EL (cell line): ENCODE measurements at regions not wholly inside any gene's neighbourhood (a gene's known extent, or its start where the extent isn't known, plus 50 kb on each side); places are given as distances from the start of the nearest gene placed in this dataset.

Experiments used
- DNase-seq: peaks from one replicate; pipeline ENCODE4 v3.0.0-alpha.2; 2016

DNA sequence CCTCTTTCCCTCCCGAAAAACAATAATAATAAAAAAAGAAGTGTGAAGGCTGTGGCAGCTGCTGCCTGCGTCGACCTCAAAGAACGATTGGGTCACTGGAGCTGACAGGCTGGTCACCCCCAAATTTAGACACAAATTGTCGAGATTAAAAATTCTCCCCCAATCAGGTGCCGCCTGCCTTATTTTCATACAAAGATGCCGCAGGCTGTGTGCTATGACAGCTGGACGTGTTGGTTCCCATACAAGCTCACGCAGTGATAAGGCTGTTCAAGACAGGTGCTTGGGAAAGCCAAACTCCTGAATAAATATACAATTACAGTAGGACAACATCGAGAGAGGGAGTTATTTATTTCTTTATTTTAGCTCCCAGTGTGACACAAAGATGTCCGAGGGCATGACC, 1041.8 kb downstream of the VRK1 start:
- DNase-seq: no peak

DNA sequence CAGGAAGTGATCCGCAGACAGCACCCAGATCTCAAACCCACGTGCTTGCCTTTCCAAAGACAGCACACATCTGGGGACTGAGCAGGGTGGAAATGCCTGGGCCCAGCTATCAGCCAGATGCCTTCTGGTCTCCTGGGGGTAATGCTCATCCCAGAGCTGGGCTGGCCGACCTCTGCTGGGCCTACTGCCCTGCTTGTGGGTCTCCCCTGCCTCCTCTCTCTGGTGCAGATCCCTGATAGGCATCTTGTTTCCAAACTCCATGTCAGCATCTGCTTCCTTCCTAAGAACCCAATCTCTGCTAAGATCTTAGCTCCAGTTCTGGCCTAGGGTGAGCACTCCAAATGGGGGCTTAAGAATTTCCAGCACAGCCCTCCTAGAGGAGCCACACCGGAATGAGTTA, 1043.0 kb downstream of the VRK1 start:
- no peak for DNase-seq

DNA sequence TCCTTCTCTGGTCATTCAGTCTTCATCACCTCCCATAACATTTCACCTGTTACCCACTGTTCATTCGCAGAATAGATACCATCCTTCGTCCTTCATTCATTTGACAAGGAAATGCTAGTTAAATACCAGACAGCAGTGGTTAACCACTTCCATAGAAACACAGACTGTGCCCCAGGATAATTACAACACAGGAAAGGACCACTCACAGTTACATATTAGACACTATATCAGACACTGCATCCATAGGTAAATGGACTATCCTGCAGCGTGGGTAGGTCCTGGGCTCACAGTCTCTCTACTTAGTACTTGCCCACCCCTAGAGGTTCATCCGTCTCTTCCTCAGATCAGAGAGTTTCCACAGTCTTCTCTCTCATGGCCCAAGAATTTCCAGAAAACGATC, 1044.6 kb downstream of the VRK1 start:
- no peak for DNase-seq

DNA sequence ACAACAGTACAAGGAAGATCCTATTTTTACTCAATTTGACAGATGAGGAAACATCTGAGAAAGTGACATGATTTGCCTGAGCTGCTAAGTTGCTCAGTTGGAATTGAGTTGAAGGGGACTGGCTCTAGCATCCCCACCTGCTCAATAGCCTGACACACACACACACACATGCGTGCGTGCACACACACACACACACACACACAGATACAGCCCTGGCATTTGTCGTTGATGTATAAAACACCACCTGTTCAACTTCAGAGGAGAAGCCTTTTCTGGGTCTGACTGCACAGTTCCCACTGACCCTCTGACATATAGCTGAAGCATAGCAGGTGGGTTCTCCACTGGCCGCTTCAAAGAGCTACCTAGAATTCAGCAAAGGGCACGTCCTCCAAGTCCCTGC, 1045.9 kb downstream of the VRK1 start:
- no peak for DNase-seq

DNA sequence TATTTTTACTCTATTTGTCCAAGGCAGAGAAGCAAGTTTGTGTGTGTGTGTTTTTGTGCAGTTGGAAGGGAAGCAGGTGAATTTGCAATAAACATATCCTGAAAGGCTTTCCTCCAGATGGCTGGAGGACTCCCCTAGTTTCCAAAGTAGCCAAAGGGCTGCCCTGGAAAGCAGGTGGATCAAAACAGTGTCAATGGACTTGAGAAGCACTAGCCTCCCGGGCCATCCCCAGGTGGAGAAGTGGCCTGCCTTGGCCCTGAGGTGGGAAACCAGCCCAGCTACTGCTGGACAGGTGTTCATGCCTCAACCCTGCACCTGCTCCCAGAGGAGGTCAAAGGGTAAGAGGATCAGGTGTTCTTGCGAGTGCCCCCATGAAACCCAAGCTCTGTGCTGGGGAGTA, 1046.9 kb downstream of the VRK1 start:
- DNase-seq: no peak

DNA sequence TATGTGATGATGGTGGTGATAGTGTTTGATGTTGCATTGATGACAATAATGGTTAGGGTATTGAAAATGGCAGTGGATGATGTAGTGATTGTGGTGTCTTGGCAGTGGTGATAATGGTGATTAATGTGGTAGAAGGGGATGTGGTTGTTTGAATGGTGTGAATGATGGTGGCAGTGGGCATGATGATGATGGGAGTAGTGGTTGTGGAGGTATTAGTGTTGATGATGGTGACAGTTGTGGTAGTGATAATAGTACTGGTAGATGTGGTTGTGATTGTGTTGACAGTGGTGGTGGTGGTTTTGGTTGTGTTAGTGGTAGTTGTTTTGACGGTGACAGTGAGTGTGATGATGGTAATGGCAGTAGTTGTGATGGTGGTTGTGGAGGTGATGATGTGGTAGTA, 1049.0 kb downstream of the VRK1 start:
- no peak for DNase-seq

DNA sequence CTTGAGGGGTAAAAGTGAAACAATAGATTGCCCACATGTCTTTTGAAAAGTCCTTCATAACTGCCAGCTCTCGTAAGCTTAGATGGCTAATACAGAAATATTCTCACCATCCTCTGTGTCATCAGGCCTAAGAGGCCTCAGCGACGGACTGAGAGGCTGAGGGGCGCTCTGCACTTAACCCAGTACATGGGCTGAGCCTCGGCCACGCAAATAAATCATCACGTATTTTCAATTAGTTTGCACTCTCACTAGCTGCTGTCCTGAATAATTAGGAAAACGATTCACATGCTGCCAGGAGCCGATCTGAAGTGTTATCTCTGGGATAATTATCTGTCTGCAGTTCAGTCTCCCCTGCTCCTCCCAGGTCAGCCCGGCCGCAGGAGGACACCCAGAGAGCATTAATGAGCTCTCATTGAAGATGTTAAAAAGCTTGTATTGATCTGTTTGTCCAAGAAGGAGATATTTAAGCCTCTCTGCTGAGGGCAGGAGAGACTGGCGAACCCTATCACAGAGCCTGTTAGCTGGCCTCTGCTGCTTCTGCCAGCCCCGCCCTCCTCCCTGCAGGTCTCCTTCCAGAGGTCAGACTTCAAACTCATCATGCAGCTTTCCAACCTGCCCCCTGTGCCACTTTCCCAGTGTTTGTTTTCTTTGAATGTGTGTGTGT, 1051.3 kb downstream of the VRK1 start:
- DNase-seq: no peak

DNA sequence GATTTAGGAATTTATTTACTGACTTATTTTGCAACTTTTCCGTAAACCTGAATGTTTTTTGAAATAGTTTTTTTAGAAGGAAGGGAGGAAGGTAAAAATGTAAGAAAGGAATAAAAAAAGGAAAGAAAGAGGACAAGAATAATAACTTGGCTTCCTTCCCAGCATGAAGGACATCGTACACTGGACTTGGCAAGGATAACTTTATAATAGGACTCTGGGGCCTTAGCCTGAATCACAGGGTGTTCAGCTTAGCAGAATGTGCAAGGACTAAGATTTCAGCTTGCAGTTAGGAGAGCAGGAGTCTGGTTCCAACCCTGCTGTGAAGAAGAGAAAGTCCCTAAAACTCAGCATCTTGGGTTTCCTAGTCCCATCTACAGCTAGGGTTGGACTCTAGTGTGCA, 1053.3 kb downstream of the VRK1 start:
- no peak for DNase-seq

DNA sequence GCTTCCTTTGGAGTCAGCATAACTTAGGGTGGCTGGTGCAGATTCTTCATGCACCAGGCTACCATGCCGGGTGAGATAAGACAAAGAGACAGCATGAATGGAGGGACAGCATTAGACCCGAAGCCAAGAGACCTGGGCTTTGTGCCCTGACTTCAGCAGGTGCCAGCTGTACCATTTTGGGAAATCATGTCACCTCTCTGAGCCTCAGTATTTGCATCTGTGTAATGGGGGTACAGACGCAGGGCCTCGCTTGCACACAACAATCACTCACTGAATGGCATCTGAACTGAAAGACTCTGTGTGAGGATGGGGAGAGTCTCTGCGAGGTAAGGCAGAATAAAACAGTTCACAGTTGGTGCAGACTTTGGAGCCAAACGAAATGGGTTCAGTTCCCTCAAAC, 1053.7 kb downstream of the VRK1 start:
- DNase-seq: no peak

DNA sequence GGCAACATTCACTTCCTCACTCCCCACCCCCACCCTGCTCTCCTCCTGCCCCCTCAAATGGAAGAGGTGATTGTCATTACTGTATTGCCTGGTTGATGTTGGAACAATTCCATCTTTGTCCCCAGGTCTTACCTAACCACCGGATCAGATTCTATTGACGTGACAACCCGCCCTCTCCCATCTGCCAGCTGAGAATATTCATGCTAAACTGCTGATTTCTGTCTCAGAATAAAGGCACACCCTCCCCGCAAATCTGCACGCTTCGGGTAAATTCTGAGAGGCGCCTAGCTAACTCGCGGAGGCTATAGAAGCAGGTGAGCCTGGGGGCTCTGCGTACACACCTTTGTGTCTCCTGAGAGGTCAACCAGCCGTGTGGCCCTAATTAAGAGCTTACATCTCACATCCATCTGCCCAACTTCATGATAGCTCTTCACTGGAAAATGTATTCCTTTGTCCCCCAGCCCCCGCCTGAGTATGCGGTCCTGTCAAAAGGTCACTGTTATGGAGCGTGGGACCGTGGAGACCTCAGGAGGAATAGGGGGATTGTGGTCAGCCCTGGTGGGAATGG, 1054.3 kb downstream of the VRK1 start:
- DNase-seq: no peak

DNA sequence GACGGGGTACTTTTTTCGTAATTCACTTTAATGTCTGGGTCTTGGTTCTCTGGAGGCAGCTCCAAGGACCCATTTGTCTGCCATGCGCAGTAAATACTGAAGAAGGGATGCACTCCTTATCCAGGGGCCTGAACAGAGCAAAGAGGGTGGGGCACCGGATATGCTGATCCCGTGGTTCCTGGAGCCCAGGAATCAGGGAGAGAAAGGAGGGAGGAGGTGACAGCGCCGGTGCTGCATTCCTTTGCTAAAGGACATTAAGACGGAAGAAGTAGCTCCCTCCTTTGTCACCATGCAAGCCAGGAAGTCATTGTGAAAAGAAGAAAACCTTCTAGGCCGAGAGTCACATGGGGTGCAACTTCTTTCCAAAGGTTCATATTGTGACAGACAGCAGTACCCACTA, 1057.7 kb downstream of the VRK1 start:
- DNase-seq: no peak

DNA sequence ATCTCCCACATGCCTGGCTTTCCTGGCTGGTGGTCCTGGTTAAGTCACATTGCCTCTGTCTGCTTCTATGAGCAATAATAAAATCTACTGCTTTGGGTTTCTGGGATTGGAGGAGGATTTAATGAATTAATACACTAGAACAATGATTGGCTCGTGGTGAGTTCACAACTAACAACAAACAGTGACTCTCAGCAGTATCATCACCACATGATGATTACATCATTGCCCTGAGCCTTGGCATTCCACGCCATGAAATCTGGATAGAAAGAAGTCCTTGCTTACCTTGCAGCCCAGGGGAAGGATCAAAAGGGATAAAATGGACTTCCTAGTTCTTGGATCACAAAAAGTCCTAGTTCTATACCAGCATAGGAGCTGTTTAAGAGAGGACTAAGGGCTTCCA, 1069.0 kb downstream of the VRK1 start:
- DNase-seq: no peak

DNA sequence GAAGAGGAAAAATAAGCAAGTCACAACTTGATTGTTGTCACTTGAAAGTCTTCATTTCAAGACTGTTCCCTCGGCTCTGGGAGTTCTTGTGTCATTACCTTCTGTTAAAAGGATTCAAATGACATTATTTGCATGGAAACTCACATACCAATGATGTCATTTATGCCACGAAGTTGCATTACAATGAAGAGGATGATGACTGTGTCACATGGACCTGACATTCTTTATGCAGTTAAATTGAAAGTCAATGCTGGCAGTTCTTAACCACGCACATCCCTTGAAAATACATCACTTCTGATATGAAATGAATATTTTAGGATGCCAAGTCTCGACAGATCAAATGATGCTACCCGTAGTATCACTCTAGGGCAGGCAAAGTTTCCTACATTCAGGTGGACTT, 1069.5 kb downstream of the VRK1 start:
- no peak for DNase-seq

DNA sequence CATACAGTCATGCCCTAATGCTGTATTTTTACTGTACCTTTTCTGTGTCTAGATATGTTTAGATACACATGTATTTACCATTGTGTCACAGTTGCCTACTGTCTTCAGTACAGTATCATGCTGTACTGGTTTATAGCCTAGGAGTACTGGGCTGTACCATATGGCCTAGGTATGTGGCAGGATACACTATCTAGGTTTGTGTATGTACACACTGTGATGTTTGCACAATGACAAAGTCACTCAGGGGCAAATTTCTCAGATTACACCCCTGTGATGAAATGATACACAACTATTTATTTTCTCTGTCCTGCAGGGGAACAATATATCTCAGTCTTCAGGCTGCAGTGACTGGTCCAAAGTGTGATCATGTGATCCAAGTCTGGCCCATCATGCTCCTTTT, 1076.1 kb downstream of the VRK1 start:
- no peak for DNase-seq

DNA sequence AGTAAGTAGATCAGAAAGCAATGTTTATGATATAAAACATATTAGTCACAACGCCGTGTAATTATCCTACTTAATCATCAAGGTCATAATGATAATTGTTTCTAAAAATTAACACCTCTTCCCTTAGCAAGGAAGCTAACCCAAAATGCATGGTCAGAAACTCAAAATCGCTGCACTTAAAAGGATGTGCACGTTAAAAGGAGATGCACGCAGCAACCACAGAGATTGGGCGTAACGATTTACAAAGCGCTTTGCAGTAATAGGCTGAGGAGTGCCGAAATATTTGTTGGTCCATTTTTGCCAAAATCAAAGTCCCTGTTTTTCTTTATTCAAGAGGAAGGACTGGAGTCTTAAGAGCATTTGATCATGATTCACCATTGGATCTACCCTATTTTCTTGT, 1077.2 kb downstream of the VRK1 start:
- DNase-seq: no peak

DNA sequence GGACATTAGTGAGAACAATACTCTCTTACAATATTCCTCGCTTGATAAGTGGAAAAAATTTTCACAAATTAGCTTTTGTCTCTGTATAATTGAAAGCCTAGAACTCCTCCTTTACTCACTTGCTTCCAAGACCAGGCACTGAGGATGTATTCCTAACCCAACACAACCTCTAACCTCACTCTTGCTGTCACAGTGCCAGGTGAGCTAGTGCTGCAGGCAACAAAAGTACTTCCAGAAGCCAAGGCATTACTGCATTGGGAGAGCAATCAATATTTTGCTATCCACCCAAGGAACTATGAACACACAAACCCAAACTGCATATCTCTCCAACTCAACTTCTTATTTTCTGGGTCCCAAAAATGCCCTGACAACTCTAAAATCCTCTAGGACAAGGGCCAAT, 1081.0 kb downstream of the VRK1 start:
- no peak for DNase-seq

DNA sequence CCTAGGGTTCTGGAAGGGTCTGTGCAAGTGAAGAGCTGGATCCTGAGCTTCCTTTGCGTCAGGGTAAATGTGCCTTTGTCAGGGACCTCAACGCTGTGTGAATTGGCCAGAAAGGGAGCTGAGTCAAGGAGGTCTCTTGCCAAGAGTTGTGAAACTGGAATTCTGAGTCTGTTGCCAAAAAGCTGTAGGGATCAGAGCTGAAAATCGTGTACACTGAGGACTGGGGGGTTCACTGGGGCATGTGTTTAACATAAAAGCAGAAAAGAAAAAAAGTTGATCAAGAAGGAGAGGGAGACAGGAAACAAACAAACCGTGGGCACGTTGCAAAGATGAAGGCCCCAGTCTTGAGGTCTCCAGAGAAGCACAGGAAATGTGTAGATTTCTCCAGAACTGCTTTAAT, 1081.5 kb downstream of the VRK1 start:
- no peak for DNase-seq

DNA sequence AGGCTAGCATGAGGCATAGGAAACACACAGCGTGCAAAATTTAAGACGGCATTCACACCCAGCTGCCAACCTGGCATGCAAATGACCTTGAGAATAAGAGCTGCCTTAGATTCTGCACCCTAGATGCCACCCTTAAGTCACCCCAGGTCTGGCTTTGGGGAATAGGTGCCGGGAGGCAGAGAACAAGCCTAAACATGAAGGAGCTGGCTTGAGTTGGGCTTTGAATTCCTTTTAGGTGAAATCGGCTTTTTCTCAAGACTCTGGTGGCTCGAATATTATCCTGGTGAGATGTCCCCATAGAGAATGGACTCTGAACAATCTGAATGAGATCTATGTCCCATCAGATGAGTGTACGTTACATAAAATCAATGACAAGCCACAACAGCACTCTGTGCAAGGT, 1090.5 kb downstream of the VRK1 start:
- DNase-seq: no peak

DNA sequence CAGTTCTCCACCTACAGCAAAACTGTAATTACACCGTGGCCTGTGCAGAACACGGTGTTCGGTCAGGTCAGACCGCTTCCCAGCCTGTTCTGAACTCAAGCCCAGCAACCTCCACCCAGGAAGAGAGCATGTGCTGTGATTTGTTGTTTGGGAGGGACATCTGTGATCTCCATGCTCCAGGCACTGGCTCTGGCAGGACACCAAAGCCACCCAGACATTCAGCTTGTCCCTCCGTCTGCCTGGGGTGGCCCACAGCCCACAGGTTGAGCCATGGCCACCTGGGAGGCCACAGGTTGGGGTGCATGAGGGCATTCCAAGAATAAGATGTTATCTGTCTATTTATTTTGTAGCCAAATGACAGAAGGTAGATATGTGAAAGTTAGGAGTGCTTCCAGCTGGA, 1091.1 kb downstream of the VRK1 start:
- DNase-seq: no peak

DNA sequence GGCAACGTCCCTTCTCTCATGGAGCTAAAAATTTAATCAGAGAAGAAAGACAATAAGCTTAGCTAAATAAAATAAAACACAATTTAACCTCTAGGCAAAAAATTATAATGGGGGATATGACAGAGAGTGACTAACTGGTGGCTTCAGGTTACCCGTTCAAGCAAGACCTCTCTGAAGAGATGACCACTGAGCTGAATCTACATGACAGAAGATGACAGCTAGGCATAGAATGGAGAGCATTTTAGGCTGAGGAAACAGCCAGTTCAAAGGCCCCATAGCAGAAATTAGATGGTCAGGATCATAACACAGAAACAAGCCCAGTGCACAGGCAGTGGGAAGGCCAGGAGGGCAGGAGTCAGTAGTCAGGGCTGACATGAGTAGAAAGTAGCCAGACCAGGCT, 1094.3 kb downstream of the VRK1 start:
- no peak for DNase-seq

DNA sequence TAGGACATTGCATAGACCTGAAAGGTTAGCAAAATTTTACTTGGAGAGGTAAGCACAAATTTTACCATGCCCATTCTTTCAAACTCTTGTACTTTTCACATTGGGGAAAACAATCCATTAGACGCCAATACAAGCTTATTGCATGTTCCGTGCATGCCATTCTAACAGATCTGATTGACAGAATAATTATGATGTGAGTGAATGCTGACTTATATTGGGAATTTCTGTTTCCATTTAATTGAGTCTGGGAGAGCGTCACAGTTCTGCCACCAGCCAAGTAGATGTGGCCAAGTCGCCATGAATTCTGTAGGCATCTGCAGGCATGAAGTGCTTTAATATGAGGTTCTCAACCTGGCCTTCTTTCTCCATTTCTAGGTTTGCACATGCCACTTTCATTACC, 1097.4 kb downstream of the VRK1 start:
- DNase-seq: no peak

DNA sequence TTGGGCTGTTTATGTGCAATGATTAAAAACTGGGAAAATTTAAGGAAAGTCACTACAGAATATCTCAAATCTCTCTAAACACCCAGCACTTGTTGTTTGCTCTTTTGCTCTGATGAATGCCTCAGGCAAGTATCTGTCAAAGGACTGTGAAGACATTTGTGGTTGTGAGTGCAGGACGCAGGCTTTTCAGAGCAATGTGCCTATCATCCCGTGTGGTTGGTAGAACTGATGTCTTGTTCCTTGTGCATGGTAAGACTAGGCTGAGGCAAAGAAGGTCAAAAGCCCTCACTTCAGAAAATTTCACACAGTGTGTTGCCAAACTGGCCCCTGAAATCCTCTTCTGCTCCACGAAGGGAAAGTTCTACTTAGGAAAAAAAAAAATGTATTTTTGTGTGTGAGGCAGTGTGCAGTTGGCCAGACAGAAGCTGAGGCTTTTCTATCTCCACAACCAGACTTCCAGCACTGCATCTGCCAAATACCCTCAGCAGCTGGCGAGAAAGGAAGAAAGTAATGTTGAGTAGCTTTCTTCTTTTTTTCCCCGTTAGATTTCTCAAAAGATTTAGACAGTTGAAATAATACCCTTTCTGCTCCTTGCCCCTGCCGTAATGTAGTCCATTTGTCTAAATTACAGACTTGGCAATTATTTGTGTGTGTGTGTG, 1103.1 kb downstream of the VRK1 start:
- no peak for DNase-seq

DNA sequence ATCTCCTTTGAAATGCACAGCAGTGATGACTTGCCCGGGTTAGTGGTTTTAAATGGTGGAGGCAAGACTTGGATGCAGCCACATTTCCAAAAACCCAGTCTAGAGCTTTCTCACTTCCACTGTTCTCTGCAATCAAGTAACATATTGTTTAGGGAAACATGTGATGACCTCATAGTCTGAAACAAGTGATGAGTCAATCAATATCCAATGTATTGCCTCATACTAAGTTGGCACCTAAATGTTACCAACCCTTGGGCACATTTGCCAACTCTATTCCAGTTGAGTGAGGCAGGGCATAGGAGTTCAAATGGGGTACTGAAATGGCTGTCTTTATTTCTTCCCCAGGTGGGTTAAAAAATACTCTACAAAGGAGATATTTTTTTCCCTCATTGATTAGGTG, 1105.4 kb downstream of the VRK1 start:
- no peak for DNase-seq

DNA sequence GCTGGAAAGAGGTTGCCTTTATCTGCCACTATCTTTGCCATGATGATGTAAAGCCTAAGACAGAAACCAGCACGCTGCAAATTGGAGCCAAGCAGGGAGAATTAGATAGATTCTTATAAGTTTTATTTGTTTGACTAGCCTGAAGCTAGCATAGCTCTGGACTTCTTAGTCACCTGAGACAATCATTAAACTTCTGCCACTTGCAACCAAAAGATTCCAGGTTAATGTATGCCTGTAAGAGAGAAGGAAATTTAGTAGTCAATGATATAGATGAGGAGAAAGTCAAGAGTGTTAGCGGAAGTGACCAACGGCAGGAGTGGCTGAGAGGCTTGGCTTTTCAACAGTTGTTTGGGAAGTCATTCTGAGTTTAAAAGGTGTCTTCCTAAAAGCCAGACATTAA, 1106.6 kb downstream of the VRK1 start:
- no peak for DNase-seq

DNA sequence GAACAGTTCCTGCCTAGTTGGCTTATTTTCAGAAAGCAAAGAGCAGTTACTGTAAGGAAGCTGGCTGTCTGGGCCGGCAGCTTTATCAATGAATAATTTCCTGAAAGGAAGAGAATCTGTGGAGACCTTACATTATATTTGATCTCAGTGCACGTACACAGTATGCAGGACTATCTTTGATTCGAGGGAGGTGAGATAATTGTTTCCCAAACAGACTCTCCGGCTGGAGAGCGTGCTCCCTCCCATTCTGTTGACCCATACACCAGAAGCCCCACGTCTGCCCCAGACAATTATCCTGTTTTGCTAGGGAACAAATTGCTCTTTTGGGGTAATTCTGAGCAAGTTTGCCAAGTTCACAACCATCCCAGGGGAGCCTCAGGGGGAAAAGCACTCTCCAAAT, 1115.0 kb downstream of the VRK1 start:
- no peak for DNase-seq
